SK-N-SH (cell line): ENCODE measurements at regions not wholly inside any gene's neighbourhood (a gene's known extent, or its start where the extent isn't known, plus 50 kb on each side); places are given as distances from the start of the nearest gene placed in this dataset.
"Not testable (repeated sequence)": the region's sequence is repeated elsewhere in the genome, so short reads cannot be mapped to it uniquely, and the experiment has no call there.

ENCODE experiments used
- NRF1 ChIP-seq: IDR thresholded peaks from 2 replicates; pipeline ENCODE4 v1.6.1; 2012; ENCODE audit warnings: low read depth, mild to moderate bottlenecking, low read length
- RFX5 ChIP-seq: IDR thresholded peaks from 2 replicates; pipeline ENCODE4 v1.6.1; 2012; ENCODE audit warnings: mild to moderate bottlenecking, improper control_type of control experiment, low read length
- TAF1 ChIP-seq: IDR thresholded peaks from 2 replicates; pipeline ENCODE4 v1.6.1; 2012; ENCODE audit warnings: low read depth, mild to moderate bottlenecking, low read length, moderate library complexity, borderline replicate concordance

- not testable (repeated sequence) for TF ChIP-seq TAF1, RFX5, NRF1
These were observed 312.9 kb downstream of the DOK5 start for GRCh38 chr20:54788260-54788659.
